ENCODE measurements at regions not wholly inside any gene's neighbourhood (a gene's known extent, or its start where the extent isn't known, plus 50 kb on each side); places are given as distances from the start of the nearest gene placed in this dataset.

DNA sequence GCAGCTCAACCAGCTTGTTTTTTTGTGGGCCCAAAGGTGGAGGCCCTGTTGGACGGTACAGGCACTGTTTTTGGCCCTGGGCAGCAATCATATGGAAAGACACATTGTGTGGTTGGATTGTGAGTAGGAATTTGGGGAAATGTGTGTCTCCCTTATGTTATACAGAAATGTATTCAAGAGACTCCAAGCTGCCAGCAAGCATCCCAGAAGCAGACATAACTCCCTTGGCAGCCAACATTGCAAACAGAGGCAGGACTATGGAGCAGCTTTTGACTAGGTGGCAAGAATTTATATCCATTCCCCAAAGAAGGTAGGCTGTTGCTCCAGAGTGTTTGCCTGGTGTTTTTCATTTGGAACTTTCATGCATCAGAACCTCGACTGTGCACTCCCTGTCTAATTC, 104.9 kb downstream of the BUB3 start:
- TF ChIP-seq, protein P1, sequence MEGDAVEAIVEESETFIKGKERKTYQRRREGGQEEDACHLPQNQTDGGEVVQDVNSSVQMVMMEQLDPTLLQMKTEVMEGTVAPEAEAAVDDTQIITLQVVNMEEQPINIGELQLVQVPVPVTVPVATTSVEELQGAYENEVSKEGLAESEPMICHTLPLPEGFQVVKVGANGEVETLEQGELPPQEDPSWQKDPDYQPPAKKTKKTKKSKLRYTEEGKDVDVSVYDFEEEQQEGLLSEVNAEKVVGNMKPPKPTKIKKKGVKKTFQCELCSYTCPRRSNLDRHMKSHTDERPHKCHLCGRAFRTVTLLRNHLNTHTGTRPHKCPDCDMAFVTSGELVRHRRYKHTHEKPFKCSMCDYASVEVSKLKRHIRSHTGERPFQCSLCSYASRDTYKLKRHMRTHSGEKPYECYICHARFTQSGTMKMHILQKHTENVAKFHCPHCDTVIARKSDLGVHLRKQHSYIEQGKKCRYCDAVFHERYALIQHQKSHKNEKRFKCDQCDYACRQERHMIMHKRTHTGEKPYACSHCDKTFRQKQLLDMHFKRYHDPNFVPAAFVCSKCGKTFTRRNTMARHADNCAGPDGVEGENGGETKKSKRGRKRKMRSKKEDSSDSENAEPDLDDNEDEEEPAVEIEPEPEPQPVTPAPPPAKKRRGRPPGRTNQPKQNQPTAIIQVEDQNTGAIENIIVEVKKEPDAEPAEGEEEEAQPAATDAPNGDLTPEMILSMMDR (IDR thresholded peaks at IDR 0.05) = no peak
- no peak for TF ChIP-seq EZH2phosphoT487 (IDR thresholded peaks at IDR 0.05)

All from neural progenitor cell (in vitro differentiated cells).